ENCODE measurements at regions not wholly inside any gene's neighbourhood (a gene's known extent, or its start where the extent isn't known, plus 50 kb on each side); places are given as distances from the start of the nearest gene placed in this dataset.

DNA sequence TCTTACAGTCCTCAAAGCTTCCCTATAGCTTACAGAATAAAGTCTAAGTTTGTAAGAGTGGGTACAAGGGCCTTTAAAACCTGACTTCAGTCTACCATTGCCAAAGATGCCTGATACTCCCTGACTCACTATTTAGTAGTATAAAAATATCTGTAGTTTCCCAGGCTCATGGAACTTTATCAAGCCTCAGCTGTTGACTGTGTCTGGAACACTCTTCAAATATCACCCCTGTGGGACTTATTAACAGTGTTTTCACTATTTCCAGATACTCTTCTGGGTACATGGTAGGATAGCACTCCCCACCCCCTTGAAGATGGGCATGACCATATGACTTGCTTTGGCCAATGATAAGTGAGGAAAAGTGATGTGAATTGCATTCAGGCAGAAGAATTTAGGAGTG, 105.3 kb upstream of the TENT5A start:
- Histone ChIP-seq H2BK5ac (ENCODE audit: insufficient read length, low read length) (no peak overlapping the region), H3K79me2 (ENCODE audit: insufficient read depth, low read length) (no peaks in the 10 kb centered on the region)

More for the DNA sequence above, 105.3 kb upstream of the TENT5A start:
- H3K23me2 ChIP-seq (ENCODE audit: insufficient read length, low read depth, low read length, poor library complexity, severe bottlenecking), result no peaks in the 10 kb centered on the region
- no peak overlapping the region for H2BK12ac ChIP-seq (ENCODE audit: insufficient read length, low read depth, low read length)
- no peak overlapping the region for H3K4ac ChIP-seq (ENCODE audit: low read depth, low read length)
- no peak overlapping the region for H2BK120ac ChIP-seq (ENCODE audit: low read depth, low read length, poor library complexity, severe bottlenecking)
- no peak overlapping the region for H2BK15ac ChIP-seq (ENCODE audit: low read depth, low read length)
- no peak overlapping the region for H3K27ac ChIP-seq (ENCODE audit: insufficient read length, low read depth, low read length)
- no peak overlapping the region for H4K5ac ChIP-seq (ENCODE audit: insufficient read length, low read depth, low read length)
- no peak overlapping the region for H3K14ac ChIP-seq (ENCODE audit: insufficient read depth, low read length)
- H3K18ac ChIP-seq (ENCODE audit: insufficient read length, low read depth, low read length), result no peak overlapping the region
- H3K4me3 Mint-ChIP-seq, result no peak overlapping the region
- TF ChIP-seq, protein P1, sequence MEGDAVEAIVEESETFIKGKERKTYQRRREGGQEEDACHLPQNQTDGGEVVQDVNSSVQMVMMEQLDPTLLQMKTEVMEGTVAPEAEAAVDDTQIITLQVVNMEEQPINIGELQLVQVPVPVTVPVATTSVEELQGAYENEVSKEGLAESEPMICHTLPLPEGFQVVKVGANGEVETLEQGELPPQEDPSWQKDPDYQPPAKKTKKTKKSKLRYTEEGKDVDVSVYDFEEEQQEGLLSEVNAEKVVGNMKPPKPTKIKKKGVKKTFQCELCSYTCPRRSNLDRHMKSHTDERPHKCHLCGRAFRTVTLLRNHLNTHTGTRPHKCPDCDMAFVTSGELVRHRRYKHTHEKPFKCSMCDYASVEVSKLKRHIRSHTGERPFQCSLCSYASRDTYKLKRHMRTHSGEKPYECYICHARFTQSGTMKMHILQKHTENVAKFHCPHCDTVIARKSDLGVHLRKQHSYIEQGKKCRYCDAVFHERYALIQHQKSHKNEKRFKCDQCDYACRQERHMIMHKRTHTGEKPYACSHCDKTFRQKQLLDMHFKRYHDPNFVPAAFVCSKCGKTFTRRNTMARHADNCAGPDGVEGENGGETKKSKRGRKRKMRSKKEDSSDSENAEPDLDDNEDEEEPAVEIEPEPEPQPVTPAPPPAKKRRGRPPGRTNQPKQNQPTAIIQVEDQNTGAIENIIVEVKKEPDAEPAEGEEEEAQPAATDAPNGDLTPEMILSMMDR (conservative IDR thresholded peaks at IDR 0.05), result no peak
- no peaks in the 10 kb centered on the region for H3K79me1 ChIP-seq (ENCODE audit: insufficient read depth, low read depth, low read length, poor library complexity, severe bottlenecking)
- no peak overlapping the region for H3T11ph ChIP-seq (ENCODE audit: low read length)
- no peak overlapping the region for H2AK5ac ChIP-seq (ENCODE audit: insufficient read length, low read length)
- DNase-seq, result no peak
- no peak overlapping the region for H4K8ac ChIP-seq (replicated peaks; ENCODE audit: insufficient read length, low read depth, low read length)
- no peak overlapping the region for H2BK20ac ChIP-seq (ENCODE audit: low read depth, low read length, poor library complexity, severe bottlenecking)
- no peak overlapping the region for H3K23ac ChIP-seq (ENCODE audit: insufficient read length, low read depth, low read length)
- H3K56ac ChIP-seq (ENCODE audit: insufficient read length, low read depth, low read length), result no peak overlapping the region
- H2AFZ ChIP-seq (ENCODE audit: low read length), result no peak overlapping the region
- no peak overlapping the region for H3K9ac ChIP-seq (ENCODE audit: extremely low read depth, insufficient read length, low read length)
- no peaks in the 10 kb centered on the region; the same call in 1 of the 2 replicates for H3K27me3 Mint-ChIP-seq (ENCODE audit: low read depth)
- no peak overlapping the region for H4K91ac ChIP-seq (ENCODE audit: insufficient read length, low read depth, low read length)
- peaks cover 0 to under 1% of the 10 kb centered on the region in 2 experiments; a peak in 2 of 4 replicates for H3K4me1 Mint-ChIP-seq
- no peak overlapping the region for H3K27ac Mint-ChIP-seq
- H3K4me2 ChIP-seq (ENCODE audit: insufficient read depth, insufficient read length, low read length), result no peak overlapping the region
- no peaks in the 10 kb centered on the region for H3K36me3 Mint-ChIP-seq (ENCODE audit: insufficient read depth in 1 of 3, low read depth in 3 of 3)
- H3K4me1 ChIP-seq (ENCODE audit: insufficient read depth, low read length), result no peaks in the 10 kb centered on the region
- no peaks in the 10 kb centered on the region for H3K9me3 ChIP-seq (ENCODE audit: control insufficient read depth, low read depth, low read length)
- no peaks in the 10 kb centered on the region for H4K20me1 ChIP-seq (ENCODE audit: control insufficient read depth, insufficient read depth, insufficient read length)
- no peaks in the 10 kb centered on the region for H3K9me3 Mint-ChIP-seq
- H3K27me3 ChIP-seq (ENCODE audit: insufficient read depth, low read length), result no peaks in the 10 kb centered on the region

All from H9 (cell line).